ENCODE measurements at regions not wholly inside any gene's neighbourhood (a gene's known extent, or its start where the extent isn't known, plus 50 kb on each side); places are given as distances from the start of the nearest gene placed in this dataset.
"Not testable (repeated sequence)": the region's sequence is repeated elsewhere in the genome, so short reads cannot be mapped to it uniquely, and the experiment has no call there.

DNA sequence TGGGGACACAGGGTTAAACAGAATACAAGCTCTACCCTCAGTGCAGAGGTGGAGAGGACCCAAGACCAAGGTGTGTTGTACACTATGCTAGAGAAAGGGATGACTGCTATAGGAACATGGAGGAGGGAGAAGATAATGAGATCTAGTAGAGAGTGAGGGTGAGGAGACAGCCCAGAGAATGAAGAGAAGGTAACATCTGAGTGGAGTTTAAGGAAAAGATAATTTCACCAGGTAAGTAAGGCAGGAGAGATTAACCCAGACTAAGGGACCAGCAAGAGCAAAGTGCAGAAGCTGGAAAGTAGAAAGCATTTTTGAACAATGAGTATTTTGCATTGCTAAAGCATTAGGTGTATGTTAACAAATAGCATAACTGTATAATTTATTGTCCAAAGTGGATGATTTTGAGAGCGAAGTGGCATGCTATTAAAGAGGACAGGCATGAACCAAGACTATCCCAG, 128.8 kb downstream of the RASSF10 start:
- DNase-seq = no peak

DNA sequence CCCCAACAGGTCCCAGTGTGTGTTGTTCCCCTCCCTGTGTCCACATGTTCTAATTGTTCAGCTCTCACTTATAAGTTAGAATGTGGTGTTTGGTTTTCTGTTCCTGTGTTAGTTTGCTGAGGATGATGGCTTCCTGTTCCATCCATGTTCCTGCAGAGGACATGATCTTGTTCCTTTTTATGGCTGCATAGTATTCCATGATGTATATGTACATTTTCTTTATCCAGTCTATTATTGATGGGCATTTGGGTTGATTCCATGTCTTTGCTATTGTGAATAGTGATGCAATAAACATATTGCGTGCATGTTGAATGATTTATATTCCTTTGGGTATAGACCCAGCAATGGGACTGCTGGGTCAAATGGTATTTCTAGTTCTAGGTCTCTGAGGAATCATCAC, 130.0 kb downstream of the RASSF10 start:
- DNase-seq = not testable (repeated sequence)

DNA sequence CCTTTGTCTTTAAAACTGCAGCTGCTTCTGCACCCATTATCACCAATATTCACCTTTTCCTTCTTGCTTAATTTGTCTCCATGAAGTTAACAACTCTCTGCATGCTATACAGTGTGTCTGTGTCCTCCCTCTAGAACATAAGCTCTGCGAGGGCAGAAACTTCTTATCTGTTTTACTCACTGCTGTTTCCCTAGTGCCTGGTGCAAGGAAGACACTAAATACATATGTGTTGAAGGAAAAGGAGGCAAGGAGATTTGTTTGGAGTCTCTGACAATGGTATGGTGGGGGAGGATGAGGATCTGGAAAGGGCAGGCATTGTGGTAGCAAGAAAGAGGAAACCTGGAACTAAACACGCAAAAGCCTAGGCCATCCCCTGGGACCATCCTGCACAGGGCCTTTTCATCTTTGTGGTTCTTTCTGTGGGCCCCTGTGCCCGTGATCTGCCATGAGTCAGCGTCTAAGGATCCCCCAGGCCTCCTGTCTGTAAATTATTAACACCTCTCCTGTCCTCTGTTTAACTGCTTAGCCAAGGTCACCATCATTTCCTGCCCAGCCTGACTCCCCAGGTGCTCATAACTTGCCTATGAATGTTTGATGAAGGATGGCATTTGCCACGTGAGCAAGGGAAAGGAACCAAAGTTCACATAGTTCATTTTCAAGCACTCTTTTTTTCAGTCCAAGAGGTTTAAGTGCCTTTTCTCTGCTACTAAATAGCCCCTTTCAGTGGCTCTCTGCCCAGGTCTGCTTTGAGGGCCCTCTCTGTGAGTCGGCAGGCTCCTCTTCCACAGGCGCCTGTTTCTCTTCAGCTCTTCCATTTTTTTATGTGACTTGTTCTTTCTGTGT, 131.1 kb downstream of the RASSF10 start:
- DNase-seq = no peak

DNA sequence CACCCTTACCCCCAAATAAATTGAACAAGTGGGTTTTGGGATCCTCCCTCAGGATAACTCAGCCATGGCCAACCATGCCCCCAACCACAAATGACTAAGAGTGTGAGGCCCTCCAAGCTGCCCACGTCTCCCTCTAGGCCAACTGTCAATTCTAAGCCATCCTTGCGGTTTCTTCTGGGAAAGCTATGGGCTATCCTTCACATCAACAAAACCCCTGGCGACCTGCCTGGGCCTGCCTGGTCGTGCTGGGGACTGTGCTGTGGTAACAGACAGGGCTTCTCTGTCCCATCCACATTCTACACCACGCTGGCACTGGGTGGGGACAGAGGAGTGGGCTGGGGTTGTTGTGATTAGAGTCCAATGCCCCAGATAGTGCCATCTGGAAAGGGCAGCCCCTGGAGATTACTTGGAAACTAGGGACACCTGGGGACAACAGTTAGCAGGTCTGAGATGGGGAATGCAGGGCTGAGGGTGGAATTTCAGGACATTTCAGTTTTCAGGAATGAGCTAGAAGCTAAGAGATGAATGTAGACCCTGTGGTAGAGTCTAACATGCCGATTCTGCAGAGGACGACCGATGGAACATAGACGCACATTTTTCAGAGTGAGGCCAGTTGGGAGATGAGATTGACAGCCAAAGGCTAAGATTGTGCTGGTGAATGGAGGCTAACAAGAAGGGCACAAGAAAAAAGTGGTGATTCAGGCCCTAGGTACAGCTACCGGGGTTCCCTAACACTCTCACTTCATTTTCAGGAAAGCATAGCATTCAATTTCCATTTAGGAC, 131.9 kb downstream of the RASSF10 start:
- no peak for DNase-seq

DNA sequence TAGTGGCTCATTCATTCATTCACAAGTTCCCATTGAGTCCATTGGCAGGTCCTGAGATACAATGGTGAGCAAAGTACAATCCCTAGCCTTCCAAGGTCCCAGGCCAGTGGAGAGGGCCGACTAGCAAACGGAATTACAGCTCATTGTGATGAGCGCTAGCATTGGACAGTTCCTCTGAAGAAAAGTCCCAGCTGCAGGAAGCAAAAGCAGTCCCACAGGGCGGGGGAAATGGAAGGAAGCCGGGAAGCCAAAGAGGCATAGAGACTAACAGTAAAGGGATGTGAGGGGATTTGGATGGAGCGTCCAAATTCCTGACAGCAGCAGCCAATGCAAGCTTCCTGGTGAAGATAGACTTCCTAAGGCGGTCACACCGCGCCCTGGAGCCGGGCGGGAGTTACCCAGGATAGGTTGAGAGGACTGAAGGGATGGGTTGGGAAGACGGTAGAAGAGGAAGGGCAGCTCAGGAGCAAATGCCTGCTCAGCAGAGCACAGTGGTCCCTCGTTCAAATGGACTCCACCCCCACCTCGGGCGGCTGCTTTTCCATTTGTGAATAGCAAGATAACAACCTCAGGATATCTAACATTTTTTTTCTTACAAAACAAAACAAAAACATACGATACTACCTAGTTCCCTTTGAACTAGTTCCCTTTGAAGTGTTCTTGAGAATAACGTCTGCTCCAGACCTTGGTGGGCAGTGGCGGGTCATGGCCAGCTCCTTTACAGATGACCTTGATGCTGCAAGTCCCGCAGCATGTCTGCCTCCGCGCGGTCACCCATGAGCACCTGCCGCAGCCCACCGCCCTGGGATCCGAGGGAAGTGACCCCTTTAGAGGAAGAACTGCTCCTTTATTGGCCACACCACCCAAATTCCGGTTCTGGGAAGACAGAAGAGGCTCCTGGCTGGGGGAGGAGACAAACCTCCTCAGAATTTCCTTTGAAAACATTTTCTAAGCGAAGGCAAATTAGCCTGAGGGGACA, 132.9 kb downstream of the RASSF10 start:
- DNase-seq = no peak

DNA sequence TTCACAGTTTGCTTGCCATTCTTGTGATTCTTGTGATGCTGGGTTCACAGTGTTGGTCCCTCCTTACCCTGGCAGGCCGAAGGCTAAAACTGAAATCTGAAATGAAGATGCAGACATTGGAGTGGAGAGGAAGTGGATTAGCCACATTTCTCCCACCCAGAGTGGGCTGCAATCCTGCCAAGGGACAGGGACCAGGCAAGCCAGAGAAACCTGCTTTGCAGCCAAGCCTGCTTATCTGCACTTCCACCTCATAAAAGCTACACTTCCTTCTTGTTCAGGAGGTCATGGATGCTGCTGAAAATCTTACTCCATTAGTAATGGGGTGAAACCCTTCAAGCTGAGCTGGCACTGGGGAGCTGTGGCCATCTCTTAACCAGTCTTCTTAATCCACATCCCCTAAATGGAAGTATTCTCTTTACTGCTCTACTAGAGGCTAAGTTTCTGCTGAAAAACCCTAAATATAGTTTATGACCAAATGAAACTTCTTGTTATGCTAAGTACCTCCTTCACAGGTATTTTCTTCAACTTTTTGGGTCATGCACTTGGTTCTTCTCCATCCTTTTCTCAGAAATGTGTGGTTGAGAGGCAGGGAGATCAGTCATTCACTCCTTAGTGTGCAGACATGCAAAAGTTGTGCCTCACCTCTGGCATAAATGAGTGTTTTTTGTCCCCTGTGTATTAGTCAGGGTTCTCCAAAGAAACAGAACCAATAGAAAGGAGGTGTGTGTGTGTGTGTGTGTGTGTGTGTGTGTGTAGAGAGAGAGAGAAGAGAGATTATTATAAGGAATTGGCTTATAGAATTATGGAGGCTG, 133.9 kb upstream of the BMAL1 start:
- no peak for DNase-seq

DNA sequence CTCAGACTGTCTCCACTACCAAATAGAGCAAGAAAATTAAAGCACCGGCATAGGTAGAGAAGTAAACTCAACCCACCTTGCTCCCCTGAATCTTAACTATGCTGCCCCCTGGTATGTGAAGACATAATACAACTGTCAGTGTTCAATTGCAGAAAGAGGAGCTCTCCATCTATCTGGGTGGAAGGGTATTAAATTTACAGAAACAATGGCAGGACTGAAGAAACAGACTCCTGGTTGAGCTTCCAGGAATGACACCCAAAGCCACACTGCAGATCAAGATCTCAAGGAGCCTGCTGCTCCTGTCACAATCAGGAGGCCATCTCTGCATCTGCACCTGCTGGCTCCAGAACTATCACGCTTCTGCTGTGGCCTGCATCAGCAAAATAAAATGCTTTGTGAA, 132.1 kb upstream of the BMAL1 start:
- DNase-seq = no peak

DNA sequence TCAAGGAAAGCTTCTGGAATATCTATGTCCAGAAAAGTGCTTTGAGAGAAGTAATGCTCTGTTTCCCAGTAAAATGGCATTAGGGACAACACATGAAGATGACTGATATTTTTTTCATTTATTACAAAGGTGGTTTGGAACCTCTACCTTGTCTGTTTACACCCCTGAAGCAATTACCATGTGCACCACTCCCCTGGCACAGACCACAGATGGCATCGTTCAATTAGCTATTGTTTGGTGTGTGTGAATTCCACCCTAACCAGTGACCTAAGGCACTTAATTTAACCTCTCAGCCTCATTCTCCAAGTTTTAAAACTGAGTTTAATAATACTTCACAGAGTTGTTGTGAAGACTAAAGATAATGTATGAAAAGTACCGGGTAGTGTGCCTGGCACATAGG, 127.6 kb upstream of the BMAL1 start:
- DNase-seq = no peak

DNA sequence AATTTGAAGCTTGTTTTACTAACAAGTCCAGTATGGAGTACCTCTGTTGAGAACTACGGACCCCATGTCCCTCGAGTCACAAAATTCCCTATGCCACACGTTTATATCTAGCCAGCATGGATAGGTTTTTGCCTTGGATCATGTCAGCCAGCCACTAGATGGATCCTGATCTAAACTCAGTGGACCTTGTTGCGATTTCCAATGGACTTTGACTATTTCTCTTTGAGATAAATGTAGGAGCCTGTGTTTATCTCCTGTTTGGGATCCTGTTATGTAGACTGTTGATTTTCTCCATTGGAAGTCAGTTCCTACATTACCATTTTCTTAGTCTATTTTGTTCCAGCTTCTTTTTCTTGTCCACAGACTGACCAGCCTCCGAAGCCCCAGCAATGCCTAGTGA, 127.1 kb upstream of the BMAL1 start:
- DNase-seq = no peak

DNA sequence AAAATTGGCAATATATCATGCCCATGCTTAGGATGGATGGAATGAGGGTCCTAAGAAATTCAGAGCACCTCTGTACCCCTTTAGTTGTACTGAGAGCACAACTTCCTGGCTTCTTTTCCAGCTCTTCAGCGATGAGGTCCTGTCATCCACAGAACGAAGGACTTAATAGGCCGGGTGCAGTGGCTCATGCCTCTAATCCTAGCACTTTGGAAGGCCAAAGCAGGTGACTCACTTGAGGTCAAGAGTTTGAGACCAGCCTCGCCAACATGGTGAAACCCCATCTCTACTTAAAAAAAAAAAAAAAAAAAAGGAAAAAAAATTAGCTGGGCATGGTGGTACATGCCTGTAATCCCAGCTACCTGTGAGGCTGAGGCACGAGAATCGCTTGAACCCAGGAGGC, 125.3 kb upstream of the BMAL1 start:
- no peak for DNase-seq

DNA sequence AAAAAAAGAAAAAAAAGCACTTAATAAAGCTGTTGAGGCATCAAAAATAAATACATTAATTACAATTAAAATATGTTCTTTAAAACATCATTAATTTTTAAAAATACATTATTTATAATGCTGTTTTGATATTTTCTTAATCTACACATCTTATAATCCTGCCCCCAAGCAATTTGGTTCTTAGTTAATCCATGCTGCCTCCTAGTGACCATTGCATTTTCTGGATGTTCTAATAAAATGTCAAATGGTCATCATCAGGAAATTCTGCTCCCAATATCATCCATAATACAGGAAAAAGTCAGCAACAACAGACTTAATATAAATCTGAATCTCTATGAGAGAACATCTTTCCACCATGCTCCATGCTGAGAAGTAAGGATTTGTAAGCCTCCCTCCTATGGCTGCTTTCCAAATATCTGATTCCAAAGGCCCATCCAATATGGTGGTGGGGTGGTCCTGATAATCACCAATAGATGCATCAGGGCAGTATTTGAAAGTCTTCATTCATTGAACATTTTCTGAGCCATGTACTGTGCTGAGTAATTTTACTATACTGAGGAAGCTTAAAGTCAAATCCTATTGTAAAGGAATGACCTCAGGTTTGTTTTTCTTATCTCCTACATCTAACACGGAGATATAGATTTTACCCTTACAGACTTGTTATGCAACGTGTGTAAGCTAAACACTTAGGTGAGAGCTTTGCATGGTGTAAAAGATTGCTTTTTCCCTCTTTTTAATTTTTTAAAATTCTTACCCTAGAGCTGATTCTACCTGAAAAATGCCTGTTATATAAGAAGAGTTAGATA, 124.7 kb upstream of the BMAL1 start:
- DNase-seq = no peak

DNA sequence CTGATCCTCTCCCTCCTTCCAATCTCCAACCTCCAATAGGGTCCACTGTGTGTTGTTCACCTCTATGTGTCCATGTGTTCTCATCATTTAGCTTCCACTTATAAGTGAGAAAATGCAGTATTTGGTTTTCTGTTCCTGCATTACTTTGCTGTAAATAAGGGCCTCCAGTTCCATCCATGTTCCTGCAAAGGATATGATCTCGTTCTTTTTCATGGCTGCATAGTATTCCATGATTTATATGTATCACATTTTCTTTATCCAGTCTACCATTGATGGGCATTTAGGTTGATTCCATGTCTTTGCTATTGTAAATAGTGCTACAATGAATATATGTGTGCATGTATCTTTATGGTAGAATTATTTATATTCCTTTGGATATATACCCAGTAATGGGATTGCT, 123.2 kb upstream of the BMAL1 start:
- not testable (repeated sequence) for DNase-seq

DNA sequence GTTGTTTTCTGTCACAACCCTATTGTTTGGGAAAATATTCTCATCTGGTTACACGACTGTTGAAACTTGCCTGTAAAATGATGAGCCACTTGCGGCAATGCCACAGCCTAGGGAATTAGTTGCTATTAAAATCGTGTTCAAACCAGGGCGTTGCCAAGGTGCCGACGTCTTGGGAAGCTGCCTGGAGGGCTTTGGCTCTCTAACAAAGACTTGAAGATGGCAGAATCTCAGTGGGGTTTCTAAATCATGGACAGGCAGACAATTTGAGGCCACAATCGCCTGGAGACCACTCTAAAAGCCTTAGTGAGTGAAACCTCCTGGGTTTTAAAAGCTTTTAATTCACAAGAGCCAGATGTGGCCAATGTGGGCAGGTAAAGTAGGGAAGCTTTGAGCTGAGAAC, 117.2 kb upstream of the BMAL1 start:
- no peak for DNase-seq

DNA sequence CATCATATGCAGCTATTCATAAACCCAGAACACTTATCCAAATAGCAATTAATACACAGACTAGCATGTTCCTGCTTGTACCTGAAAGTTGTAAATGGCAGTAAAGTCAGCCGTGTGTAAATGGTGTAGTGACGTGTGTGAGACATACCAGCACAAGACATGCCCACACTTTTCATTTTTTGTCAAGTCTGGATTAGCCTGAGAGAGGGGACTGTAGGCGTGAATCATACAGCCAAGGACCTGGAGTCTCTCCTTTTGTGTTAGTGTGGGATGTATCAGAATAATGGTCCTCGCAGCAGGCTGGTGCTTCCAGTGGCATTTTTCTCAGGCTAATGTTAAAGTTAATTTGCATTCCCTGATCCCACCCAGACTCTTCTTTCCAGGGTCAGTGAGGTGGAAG, 116.8 kb upstream of the BMAL1 start:
- DNase-seq = no peak

DNA sequence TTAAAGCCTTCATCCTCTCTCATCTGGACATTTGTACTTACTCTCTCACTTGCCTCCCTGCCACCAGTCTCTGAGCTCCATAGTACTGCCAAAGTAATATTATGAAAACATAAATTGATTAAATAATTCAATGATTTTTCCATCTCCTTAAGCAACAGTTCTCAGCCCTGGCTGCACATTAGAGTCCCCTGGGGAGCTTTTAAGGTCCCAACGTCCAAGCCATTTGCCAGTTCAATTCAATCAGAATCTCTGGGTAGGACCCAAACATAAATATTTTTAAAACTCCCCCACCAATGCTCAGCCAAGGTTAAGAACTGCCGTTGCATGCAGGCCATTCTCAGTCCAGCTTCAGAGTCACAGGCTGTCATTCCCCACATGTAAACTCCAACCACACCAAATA, 114.4 kb upstream of the BMAL1 start:
- DNase-seq = no peak

DNA sequence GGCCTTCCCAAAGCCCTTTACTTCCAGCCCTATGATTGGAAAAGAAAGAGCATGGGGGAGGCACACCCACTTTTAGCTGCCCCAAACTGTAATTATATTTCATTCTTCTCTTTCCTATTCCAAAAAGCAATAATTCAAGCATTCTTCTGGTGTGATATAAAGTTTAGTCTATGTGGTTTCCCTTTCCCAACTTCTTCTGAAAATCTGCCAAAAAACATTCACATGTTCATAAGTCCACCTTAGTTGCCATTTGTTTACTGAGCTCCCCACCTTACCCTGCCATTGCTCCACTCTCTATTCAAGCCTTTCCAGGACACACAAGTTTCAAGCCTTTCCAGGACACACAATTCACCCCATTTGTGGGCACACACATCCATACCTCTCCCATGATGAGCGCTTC, 111.6 kb upstream of the BMAL1 start:
- DNase-seq = no peak

DNA sequence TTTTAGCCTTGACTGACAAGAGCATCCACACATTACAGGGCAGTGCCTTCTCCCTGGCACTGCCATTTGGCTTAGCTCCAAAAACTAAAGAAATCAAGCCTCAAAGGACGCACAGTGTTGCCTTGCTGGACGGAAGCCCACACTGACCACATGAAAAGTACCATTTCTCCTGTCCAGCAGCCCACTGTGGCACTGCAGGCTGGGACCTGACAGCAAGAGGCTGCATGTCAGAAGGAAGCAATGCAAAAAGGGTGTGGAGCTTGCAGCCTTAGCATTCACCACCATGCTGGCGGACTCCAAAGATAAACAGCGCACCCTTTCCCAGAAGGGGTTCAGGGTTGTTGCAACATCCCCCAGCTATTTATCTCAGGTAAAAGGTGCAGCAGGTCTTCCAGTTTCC, 109.3 kb upstream of the BMAL1 start:
- DNase-seq = no peak

DNA sequence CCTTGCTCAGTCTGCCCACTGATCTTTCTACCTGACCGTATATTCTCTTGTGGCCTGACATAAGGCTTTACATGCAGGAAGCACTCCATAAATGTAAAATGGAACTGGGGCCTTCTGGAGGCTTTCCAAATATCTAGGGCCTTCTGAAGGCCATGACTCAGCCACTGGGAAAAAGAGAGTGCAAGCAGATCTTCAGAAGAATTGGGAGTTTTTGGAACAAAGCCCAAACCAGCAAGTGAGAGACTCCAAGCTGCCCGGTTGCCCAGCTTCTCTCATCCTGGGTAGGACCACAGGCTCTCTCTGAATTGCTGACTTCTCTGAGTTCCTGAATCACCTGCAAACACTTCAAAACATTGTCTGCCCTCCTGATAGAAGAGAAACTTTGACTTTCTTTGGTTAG, 107.9 kb upstream of the BMAL1 start:
- no peak for DNase-seq

DNA sequence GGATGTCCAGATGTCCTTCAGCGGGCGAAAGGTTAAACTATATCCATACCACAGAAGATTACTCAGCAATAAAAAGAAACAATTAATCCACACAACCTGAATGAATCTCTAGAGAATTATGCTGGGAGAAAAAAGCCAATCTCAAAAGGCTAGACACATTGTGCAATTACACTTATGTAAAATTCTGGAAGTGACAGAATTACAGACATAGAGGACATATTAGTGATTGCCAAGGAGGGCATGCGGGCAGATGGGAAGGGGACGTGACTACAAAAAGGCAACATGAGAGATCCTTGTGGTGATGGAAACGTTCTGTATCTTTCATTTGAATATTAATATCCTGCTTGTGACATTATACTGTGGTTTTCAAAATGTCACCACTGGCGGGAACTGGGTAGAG, 103.5 kb upstream of the BMAL1 start:
- DNase-seq = no peak

DNA sequence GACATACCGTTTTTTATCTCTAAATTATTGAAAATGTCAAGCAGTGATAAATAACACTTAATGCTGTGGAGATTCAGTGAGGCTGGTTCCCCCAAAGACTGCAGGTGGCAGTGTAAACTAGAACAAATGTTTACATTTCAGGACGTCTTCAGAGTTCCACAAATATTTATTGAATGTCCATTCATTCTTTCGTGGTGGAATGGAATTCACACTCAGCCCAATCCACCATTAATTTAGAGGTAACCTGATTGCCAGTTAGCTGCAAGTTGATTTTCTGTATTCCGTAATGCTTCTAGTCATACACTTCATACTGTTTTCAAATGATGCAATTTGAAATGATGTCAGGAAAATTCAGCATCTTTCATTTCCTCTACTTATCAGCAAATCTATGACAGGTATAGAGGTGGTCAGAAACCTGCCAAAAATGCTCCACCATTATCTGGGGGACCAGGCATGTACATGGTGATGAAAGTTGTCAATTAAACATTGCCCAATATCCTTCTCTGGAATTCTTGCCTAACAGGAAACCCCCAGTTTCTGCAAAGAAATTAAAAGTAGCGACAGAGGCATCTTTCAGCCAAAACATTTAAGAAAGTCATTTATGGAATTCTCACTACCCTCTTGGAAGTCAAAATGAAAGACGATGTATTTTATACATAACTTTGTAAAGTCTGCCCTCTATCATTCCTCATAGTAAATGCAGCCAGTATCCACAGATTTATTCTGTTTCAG, 94.3 kb upstream of the BMAL1 start:
- DNase-seq = no peak

DNA sequence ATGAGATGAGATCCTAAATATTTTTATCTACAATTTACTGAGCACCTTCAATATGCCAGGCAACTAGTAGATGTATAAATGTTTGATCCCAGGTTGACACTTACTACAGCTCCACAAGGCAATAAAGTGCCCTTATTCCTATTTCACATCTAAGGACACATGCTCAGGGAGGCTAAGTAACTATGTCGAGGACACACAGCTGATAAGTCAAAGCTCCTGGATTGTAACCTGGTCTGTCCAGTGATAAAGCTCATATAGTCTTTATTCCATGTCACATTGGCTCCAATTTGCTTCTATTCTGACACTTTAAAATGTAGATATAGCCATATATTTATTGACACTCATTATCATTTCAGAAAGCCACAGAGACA, 93.8 kb upstream of the BMAL1 start:
- no peak for DNase-seq

All from NCI-H1694 (cell line).